Gastrocnemius medialis (tissue), 4 donors: ENCODE measurements at regions not wholly inside any gene's neighbourhood (a gene's known extent, or its start where the extent isn't known, plus 50 kb on each side); places are given as distances from the start of the nearest gene placed in this dataset.

ENCODE experiments used
- CTCF ChIP-seq, 5 experiments: fragments of 450-650 bp in 3 of 5; fragments of 200-600 bp in 2 of 5; sonication (generic) in 2 of 5; IDR thresholded peaks in 4 of 5; conservative IDR thresholded peaks in 1 of 5; 1 replicate in 4 of 5; 2 replicates in 1 of 5; pipeline ENCODE4 v1.5.1; 2016 to 2019; ENCODE audit warnings: antibody characterized with exemption in 5 of 5, mild to moderate bottlenecking in 3 of 5, moderate library complexity in 3 of 5
- POLR2A ChIP-seq, 2 donors: fragments of 450-650 bp; IDR thresholded peaks; one replicate each; pipeline ENCODE4 v1.6.1; 2017; ENCODE audit warnings: antibody characterized with exemption in 2 of 2, mild to moderate bottlenecking in 2 of 2, moderate library complexity in 2 of 2

- TF ChIP-seq CTCF (IDR thresholded peaks at IDR 0.05 in 4 of 5, conservative IDR thresholded peaks at IDR 0.05 in 1 of 5): no peak
- TF ChIP-seq POLR2A (IDR thresholded peaks at IDR 0.05): no peak
Measured at GRCh38 chr10:125243532-125244253, 83.3 kb upstream of the CTBP2 start.
